ENCODE measurements at regions not wholly inside any gene's neighbourhood (a gene's known extent, or its start where the extent isn't known, plus 50 kb on each side); places are given as distances from the start of the nearest gene placed in this dataset.

- TF ChIP-seq CTCF (IDR thresholded peaks at IDR 0.05): no peak
- TF ChIP-seq POLR2A (IDR thresholded peaks at IDR 0.05): no peak
These were observed 241.7 kb downstream of the PPP1R2C start for GRCh38 chrX:42536286-42536685.
